Stimulated activated CD8-positive, alpha-beta memory T cell treated with anti-CD3 and anti-CD28 coated beads, Interleukin-4, amount 100 ng/mL, for 4 hours (primary cell): ENCODE measurements at regions not wholly inside any gene's neighbourhood (a gene's known extent, or its start where the extent isn't known, plus 50 kb on each side); places are given as distances from the start of the nearest gene placed in this dataset.

Experiments used
- DNase-seq, 2 donors: peaks; one replicate each; pipeline ENCODE4 v3.0.0-alpha.2; 2020; ENCODE audit warnings: low read depth in 2 of 2, low spot score in 1 of 2

DNA sequence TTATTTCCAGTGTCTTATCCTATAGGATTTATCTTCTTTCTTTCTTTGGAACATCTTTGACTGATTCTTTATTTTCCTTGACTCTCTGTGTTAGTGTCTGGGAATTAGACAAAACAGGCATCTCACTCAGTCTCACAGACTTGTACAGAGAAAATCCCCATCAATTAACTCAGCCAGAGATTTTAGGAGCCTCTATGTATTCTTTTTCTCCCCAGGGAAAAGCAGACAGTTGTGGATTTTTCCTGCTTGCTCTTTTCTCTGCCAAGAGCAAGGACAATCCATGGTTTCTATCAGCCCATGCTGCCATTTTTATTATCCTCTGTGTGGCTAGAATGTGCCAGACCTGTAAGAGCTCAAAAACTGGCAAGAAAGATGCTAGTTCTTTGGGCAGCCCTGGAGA is 595.1 kb downstream of the SNAPC1 start:
- no peak for DNase-seq

GRCh38 chr14:62364161-62364560 is 601.9 kb downstream of the SNAPC1 start:
- no peak for DNase-seq

DNA sequence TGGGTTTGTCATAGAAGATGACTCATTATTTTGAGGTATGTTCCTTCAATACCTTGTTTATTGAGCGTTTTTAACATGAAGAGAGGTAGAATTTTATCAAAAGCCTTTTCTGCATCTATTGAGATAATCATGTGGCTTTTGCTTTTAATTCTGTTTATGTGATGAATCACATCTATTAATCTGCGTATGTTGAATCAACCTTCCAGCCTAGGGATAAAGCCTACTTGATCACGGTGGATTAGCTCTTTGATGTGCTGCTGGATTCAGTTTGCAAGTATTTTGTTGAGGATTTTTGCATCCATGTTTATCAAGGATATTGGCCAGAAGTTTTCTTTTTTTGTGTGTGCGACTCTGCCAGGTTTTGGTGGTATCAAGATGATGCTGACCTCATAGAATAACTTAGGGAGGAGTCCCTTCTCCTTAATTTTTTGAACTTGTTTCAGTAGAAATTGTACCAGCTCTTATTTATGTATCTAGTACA is 602.6 kb downstream of the SNAPC1 start:
- no peak for DNase-seq

- no peak for DNase-seq
These were observed 607.8 kb downstream of the SNAPC1 start for GRCh38 chr14:62369919-62370560.

- no peak for DNase-seq
These were observed 611.7 kb downstream of the SNAPC1 start for GRCh38 chr14:62373944-62374343.

- DNase-seq = no peak
These were observed 615.8 kb downstream of the SNAPC1 start for GRCh38 chr14:62378057-62378456.

DNA sequence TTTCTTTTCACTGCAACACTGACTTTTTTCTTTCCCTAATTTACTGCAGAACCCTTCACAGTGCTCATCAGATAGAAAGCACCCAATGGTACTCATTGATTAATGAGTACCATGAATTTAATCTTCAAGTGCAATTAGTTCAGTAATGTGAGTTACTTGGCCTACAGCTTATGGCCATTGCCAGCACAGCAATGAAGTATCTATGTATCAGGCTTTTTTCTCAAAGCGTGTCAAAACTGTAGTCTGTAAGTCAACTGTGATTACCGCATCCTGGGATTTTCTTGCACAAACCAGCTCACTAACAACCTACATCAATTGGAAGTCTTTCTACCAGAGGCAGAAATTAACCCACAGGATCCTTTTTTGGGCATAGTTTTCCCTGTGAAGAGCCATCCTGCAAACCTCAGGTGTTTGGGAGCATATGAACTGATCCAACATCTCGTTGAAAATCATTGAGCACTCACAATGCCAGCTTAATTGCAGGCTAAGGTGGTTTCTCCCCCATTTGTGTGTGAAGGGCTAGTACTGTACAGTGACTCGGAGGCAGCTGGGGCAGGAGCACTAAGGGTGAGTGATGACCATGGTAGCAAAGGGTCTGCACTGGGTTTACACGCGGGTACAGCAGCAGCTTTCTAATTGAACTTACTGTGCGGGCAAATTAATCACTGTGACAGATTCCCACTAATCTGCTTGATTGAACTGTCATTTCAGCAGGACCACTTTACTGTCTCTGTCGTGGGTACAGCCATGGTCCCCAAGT is 619.3 kb downstream of the SNAPC1 start:
- no peak for DNase-seq

- no peak for DNase-seq
These were observed 636.1 kb downstream of the KCNH5 start for GRCh38 chr14:62409169-62409568.

GRCh38 chr14:62409626-62410300 is 635.5 kb downstream of the KCNH5 start:
- DNase-seq = no peak

GRCh38 chr14:62420847-62421246 is 624.4 kb downstream of the KCNH5 start:
- DNase-seq = no peak

- DNase-seq = no peak
These were observed 616.6 kb downstream of the KCNH5 start for GRCh38 chr14:62428429-62429203.

DNA sequence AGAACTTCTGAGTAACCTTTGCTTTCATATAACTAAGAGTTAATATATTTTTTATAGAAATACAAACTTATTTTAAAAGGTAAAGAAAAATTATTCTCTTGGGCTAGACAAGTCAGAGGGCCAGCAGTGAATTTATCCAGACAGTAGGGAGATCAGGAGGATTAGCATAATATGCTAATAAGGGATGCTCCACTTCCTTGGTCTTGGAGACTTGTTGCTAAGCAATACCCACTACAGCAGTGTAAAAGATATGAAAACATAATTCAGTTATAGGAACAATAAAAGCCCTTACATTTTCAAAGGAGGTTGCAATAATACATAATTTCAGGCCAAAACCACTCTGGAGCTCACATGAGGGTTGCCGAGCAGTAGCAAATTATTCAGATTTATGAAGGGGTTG is 615.6 kb downstream of the KCNH5 start:
- DNase-seq = no peak

DNA sequence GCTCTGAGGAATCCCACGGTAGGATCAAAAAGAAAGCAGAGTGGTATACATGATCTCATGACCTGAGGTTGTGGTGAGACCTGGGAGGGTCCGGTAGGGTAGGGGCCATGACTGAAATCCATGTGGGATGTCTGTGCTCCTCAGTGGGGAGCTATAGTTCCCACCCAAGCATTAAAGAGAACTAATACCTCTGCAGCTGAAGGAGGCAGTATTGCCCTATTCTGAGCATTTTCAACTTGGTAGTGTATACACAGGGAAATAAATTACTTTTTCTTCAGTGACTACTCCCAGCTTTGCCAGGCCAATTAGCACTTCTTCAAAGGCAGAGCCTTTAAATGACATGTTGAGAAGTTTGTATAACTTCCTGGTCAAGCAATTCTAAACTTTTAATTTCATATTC is 613.8 kb downstream of the KCNH5 start:
- no peak for DNase-seq

- DNase-seq = no peak
These were observed 612.3 kb downstream of the KCNH5 start for GRCh38 chr14:62432955-62433354.

DNA sequence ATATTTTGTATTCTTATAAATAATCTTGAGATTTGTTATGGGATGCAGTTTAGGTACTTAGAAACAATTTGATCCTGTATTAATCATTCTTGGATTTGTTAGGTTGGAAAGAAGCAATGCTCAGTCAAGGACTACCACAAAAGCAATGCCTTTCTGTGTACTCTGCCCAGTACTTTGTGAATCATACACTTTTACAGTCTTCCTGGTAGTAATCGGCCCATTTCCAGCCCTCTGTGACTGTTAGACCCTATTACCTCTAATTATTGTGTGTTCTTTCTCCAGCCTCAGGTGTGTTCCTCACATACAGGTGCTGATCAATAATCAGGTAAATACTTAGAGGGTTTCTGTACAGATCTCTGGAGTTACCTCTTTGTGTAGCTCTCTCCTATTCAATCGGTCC is 609.0 kb downstream of the KCNH5 start:
- no peak for DNase-seq

DNA sequence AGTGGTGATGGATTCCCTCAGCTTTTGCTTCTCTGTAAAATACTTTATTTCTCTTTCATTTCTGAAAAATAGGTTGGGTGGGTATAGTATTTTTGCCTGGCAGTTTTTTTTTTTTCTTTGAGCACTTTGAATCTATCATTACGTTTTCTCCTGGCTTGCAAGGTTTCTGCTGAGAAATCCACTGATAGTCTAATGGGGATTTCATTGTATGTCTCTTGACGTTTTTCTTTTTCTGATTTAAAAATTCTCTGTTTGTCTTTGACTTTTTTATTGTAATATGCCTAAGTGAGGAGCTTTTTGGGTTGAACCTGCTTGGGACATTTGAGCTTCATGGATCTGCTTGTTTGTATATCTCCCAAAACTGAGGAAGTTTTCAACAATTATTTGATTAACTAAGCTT is 606.0 kb downstream of the KCNH5 start:
- DNase-seq = no peak

- DNase-seq = no peak
These were observed 601.5 kb downstream of the KCNH5 start for GRCh38 chr14:62443796-62444195.

DNA sequence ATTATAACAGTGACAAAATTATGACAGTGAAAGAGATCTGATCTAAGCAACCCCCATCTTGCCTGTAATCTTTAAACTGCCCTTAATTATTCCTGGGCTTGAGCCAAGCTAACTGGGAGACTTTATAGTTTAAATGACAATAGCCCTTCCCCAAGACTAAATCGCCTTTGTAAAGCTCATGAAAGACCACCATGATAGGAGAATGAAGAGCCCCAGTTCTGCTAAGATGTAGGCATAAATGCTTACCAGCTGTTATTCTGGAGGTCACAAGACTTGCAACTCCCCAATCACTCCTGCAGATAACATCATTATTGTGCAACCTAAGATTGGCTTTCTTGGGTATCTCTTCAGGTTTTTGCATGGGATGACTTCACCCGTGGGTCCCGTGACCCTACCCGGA is 599.7 kb downstream of the KCNH5 start:
- DNase-seq = no peak

DNA sequence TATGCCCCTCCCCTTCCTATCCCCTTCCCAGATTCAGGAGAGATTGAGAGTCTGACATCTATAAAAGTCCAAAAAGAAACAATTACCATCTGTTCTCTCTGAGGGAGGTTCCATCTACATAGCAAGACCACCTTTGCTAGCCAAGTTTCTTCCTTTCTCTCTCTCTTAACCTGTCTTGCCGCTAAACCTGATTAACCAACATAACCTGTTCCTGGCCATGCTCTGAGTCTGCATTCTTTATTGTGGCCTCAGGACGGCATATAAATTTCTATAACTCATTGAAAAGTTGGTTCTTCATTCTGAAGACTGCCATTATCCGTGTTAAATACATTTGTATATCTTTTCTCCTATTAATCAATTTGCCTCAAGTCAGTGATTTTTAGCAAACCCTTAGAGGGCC is 594.0 kb downstream of the KCNH5 start:
- DNase-seq = no peak

DNA sequence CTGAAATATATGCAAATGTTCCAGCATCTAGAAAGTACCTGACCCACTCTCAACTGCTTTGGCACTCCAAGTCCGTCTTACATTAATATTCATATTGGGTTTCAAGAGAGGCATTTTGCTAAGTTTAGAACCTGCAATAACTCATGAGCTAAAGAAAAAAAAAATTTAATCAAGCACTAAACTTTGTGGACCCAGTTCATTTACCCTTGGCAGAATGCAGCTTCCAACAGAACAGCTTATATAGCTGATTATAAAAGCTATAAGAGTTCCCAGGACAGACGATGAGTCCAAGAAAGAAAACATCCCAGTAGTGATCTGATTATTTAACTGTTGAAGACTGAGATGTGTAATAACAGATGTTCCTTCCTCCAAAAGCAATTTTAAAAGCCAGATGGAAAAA is 592.0 kb downstream of the KCNH5 start:
- DNase-seq = no peak

GRCh38 chr14:62455446-62455845 is 589.8 kb downstream of the KCNH5 start:
- no peak for DNase-seq
